ENCODE measurements at regions not wholly inside any gene's neighbourhood (a gene's known extent, or its start where the extent isn't known, plus 50 kb on each side); places are given as distances from the start of the nearest gene placed in this dataset.

DNA sequence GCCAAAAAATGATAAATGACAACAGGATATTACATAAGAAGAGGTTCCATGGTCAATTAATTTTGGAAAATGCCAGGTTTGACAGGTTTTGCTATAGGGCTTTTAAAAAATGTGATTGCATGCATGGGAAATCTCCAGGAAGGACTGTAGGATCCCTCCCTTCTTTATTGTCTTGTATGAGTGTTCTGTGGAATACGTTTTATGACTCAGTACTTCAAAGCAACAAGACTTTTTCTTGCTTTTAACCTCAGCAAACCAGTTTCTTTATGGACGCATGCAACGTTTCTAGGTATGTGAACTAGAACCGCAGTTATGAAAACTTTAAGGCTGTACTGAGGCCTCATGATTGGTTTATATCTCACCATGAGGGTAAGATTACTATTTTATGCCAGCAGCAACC lies 76.6 kb upstream of the NTRK2 start:
- DNase-seq = no peak

DNA sequence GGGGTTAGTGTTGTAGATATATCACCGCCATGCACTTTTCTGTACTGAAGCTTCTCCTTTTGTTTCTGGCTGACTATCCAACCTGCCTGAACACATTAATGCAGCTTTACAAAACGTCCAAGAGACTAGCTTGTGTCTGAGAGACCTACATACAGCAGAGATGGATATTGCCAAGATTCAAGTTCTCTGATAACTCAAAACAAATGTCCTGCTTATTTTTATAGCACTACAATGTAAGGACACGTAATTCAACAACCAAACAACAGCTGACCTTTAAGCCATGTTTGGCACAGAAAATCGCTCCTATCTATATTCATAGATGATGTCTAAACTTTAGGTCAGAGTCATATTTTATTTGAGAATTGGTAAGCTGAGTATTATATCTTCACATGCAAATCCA lies 76.2 kb upstream of the NTRK2 start:
- DNase-seq = no peak

DNA sequence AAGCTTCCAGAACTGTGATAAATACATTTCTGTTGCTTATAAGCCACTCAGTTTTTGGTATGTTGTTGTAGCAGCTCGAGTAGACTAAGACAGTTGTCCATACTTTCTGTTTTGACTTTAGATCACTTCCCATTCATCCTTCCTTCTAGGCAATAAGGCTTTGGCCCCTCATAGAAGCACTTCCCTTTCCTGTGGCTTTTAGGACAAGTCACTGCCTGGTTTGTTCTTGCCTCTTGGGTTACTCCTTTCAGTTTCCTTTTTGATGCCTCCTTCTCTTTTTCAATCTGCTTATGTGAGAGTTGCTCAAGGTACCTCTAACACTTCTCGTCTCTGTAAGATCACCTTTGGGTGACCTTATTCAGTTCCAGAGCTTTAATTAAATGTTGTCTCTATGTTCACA lies 72.4 kb upstream of the NTRK2 start:
- DNase-seq = no peak

DNA sequence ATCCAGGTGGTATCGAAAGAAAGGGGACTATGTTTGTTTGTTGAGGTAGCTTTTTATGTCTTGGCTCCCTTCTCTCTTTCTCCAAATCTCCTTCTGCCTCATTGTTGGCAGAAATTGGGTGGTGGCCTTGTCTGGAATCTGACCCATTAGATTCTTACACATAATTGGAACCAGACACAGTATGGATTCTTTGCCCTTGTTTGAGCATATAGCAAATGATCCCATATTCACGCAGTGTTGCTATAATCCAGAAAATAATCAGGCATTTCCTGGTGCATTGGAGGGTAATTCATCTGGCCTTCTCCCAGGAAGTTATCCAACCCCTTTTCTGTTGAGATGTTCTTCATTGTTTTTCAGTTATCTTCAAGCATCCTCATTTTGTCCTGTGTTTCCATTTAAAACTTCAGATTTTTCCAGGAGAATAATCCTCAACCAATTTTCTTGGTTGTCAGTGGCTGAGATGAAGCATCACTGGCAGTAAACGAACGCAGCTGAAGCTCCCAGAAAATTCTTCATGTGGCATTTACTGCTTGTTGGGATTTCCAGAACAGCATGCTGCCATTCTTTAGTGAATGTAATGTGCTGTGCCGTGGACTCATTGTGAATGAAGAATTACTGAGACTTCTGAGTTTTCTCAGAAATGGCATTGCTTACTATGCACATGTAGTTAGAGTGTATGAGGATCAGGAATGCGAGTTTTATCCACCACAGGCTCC lies 70.5 kb upstream of the NTRK2 start:
- no peak for DNase-seq

DNA sequence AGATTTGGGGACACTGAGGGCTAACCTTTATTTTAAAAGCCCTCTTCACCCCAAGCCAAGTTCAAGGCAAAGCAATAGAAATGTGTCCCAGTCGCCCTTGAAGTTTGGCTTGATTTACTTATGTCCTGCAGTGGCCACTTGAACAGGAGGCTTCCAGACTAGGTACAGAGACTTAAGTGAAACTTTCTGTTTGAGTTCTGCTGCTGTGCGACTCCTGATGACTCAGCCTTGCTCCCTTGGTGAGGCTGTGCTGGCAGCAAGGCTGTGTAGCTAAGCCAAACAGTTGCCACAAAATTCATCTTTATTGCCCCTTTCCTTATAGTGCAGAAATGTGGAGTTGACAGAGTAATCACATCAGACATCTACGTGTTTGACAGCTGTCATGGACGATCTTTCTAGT lies 68.8 kb upstream of the NTRK2 start:
- no peak for DNase-seq

DNA sequence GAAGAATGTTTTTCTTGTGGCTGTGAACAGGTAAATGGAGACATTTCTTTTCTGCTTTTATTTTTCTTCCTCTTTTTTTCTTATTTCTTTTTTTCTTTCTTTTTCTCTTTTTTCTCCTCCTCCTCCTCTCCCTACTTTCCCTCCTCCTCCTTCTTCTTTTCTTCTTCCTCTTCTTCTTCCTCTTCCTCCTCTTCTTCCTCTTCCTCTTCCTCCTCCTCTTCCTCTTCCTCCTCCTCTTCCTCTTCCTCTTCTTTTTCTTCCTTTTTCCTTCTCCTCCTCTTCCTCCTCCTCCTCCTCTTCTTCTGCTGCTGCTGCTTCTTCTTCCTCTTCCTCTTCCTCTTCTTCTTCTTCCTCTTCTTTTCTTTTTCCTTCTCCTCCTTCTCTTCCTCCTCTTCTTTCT lies 65.3 kb upstream of the NTRK2 start:
- no peak for DNase-seq

DNA sequence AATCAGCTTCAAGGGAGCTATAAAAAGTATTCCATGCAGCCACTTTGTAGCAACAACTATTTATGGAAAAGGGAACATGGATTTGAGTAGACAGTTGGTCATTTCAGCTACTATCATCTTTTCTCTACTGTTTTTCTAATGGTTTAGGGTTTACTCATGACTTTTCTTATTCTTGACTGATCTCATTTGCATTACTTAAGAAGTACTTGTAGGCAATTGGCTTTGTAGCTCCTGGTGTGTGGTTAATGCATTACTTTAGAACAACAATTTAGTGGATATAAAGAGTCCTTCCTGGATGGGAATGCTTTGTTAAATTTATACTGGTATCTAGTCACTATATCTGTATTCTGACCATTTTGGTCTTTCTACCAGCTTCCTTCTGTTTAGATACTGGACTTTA lies 59.8 kb upstream of the NTRK2 start:
- no peak for DNase-seq

DNA sequence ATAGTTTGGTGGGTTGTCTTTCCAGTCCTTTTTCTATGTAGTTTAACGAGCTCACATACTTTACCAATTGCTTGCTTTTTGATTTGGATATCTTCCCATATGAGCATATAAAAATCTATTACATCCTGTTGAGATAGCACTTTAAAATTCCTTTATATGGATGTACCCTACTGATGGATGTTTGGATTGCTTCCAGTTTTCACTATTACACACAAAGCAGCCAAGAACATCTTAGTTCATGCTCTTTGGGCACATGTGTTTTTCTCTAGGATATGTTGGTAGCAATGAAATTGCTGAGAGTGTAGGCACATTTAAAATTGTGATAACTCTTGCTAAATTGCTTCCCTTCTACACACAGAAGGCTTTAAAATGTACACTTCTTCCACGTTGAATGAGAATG lies 56.1 kb upstream of the NTRK2 start:
- no peak for DNase-seq

- DNase-seq = no peak
These were observed 54.0 kb upstream of the NTRK2 start for GRCh38 chr9:84615544-84615943.

- no peak for DNase-seq
These were observed 52.0 kb upstream of the NTRK2 start for GRCh38 chr9:84617411-84618029.
